HG03457 (cell line): ENCODE measurements at regions not wholly inside any gene's neighbourhood (a gene's known extent, or its start where the extent isn't known, plus 50 kb on each side); places are given as distances from the start of the nearest gene placed in this dataset.
"Not testable (repeated sequence)": the region's sequence is repeated elsewhere in the genome, so short reads cannot be mapped to it uniquely, and the experiment has no call there.

Experiments used
- ATAC-seq: cut with Tn5 transposase; IDR thresholded peaks from one replicate; pipeline ENCODE4 v1.9.1; 2021; ENCODE audit warnings: moderate number of reproducible peaks; ENCODE audit not compliant: unreplicated experiment

DNA sequence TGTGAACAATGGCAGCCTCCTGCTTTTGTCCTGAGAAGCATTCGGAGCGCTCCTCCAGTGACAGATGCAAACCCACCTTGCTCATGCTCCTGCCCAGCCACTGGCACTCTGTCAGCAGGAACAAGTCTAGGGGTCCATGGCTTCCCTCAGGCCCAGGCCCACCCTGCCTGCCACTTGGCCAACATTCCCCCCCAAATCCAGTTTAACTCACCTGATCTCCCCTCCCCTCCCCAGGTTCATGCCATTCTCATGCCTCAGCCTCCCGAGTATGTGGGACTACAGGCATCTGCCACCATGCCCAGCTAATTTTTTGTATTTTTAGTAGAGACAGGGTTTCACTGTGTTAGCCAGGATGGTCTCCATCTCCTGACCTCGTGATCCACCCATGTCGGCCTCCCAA is 118.9 kb upstream of the TPTE start:
- ATAC-seq: not testable (repeated sequence)

DNA sequence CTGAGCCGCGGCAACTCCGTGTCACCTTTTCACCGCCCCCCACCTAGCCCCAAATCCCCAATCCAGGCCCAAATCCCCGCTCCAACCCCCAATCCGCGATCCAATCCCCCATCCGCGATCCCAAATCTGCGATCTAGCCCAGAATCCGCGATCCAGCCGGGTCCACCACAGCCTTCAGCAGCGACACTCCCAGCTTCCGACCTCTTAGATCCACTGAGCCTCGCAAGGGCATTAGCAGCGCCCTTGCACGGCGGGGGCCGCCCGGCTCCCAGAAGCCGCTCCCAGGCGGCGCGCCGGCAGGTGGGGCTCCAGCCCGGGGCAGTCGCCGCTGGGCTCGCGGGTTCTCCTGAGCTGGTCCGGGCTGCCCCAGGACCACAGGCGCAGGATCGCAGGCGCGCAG is 116.1 kb upstream of the TPTE start:
- ATAC-seq: not testable (repeated sequence)

- ATAC-seq: not testable (repeated sequence)
Measured at GRCh38 chr21:10409786-10410185, 111.6 kb upstream of the TPTE start.

DNA sequence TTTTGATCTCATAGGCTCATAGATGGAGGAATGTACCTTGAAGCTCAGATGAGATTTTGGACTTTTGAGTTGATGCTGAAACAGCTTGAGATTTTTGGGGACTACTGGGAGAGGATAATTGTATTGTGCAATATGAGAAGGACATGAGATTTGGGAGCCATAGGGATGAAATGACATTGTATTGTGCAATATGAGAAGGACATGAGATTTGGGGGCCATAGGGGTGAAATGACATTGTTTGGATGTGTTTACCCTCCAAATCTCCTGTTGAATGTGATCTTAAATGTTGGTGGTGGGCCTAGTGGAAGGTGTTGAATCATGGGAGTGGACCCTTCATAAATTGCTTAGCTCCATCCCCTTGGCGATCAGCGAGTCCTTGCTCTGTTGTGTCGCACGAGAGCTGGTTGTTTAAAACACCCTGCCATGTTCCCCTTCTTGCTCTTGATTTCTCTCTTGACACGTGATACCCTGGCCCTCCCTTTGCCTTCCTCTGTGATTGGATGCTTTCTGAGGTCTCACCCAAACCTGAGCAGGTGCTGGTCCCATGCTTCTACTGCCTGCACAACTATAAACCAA is 110.9 kb upstream of the TPTE start:
- ATAC-seq: not testable (repeated sequence)

DNA sequence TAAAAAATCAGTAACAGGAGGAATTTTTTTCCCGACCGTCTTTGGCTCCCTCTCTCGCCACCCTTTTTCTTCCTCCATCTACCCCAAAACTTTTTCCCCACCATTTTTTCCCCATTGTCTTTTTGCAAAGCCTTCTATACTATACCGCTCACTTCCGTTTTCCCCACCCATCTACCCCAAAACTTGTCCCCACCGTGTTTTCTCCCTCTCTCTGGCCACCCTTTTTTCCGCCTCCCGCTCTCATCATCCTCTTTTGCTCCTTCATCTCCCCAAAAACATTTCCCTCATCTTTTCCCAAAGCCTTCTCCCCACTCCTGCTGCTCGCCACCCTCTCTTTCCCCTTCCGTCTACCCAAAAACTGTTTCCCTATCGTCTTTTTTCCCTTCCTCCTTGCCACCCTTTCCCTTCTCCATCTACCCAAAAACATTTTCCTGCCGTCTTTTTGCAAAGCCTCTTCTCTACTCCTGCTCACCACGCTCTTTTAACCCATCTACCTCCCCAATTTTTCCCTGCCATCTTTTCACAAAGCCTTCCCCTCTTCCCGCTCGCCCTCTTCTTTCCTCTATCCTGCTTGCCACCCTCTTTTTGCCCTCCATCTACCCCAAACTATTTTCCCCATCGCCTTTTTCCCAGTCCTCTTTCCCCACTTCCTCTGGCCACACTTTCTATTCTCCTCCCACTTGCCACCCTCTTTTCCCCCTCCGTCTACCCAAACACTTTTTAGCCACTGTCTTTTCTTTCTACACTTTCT is 109.4 kb upstream of the TPTE start:
- ATAC-seq: not testable (repeated sequence)

DNA sequence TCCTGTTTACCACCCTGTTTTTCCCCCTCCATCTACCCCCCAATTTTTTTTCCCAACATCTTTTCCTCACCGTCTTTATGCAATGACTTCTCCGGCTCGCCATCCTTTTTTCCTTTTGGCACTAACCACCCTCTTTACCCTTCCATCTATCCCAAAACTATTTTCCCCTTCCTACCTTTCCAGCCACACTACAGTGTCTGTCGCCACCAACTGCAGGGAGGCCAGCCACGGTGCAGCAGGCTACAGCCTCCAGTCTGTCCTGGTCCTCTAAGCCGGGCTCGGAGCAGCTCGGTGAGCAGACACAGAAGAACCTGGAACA is 108.5 kb upstream of the TPTE start:
- ATAC-seq: not testable (repeated sequence)

DNA sequence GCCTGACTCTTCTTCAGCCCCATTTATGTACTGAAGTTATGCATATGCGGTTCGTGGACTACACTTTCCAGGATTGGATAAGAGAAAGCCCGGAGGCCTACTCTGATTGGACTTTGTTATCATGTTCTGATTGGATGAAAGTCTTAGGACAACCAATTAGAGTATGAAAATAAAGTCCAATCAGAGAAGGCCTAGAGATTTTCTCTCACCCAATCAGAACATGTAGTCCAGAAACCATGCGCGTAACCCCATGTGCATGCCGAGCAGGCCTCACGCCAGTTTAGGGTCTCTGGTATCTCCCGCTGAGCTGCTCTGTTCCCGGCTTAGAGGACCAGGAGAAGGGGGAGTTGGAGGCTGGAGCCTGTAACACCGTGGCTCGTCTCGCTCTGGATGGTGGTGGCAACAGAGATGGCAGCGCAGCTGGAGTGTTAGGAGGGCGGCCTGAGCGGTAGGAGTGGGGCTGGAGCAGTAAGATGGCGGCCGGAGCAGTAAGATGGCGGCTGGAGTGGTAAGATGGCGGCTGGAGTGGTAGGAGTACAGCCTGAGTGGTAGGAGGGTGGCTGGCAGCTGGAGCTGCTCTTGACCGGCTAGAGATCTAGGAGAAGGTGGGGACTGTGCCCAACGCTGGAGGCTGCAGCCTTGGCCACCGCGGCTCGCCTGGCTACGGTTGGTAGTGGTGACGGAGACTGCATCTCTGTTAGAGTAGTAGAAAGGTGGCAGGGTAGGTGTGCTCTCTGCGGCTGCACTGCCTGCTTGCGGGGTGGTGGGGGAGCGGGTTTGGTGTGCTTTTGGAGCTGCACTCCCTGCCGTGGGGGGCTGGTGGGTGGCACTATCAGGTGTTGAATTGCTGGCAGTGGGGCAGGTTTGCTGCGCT is 107.9 kb upstream of the TPTE start:
- not testable (repeated sequence) for ATAC-seq

DNA sequence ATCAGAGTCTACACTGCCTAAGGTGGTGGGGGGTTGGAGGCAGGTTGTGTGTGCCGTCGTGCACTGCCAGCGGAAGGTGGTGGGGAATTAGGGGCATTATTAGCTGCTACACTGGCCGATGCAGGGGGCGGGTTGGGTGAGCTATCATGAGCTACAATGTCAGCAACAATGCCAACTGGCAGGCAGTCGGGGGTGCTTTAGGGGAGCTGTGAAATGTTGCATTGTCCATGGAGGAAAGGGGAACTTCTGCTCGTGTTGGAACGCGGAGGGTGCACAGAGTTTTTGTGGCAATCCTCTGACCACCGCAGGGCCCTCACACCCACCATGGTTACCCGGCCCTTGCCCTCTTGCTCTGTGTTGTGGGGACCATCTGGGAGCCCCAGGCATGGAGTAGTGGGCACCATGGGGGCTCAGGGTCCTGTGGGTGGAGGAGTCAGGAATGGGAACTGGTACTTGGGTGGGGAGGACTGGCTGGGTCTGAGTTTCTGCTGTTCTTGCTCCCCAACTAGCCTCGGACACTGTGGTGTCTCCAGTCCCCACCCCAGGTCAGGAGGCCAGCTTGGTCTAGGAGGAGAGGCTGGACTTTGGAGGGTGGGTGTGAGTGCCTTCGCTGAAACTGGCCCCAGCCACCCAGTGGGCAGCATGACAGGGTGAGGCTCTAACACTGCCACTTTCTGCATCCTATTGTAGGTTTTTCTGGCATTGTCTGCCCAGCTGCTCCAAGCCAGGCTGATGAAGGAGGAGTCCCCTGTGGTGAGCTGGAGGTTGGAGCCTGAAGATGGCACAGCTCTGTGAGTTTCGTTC is 107.1 kb upstream of the TPTE start:
- ATAC-seq: not testable (repeated sequence)

- not testable (repeated sequence) for ATAC-seq
Measured at GRCh38 chr21:10414925-10415254, 106.5 kb upstream of the TPTE start.

GRCh38 chr21:10415456-10415855 is 105.9 kb upstream of the TPTE start:
- ATAC-seq: not testable (repeated sequence)

- ATAC-seq: not testable (repeated sequence)
Measured at GRCh38 chr21:10415859-10416258, 105.5 kb upstream of the TPTE start.

GRCh38 chr21:10416691-10417447 is 104.5 kb upstream of the TPTE start:
- not testable (repeated sequence) for ATAC-seq

GRCh38 chr21:10417551-10418002 is 103.8 kb upstream of the TPTE start:
- ATAC-seq: not testable (repeated sequence)

GRCh38 chr21:10418250-10419048 is 102.9 kb upstream of the TPTE start:
- ATAC-seq: not testable (repeated sequence)

GRCh38 chr21:10421199-10421598 is 100.2 kb upstream of the TPTE start:
- not testable (repeated sequence) for ATAC-seq

GRCh38 chr21:10421601-10422000 is 99.8 kb upstream of the TPTE start:
- not testable (repeated sequence) for ATAC-seq

DNA sequence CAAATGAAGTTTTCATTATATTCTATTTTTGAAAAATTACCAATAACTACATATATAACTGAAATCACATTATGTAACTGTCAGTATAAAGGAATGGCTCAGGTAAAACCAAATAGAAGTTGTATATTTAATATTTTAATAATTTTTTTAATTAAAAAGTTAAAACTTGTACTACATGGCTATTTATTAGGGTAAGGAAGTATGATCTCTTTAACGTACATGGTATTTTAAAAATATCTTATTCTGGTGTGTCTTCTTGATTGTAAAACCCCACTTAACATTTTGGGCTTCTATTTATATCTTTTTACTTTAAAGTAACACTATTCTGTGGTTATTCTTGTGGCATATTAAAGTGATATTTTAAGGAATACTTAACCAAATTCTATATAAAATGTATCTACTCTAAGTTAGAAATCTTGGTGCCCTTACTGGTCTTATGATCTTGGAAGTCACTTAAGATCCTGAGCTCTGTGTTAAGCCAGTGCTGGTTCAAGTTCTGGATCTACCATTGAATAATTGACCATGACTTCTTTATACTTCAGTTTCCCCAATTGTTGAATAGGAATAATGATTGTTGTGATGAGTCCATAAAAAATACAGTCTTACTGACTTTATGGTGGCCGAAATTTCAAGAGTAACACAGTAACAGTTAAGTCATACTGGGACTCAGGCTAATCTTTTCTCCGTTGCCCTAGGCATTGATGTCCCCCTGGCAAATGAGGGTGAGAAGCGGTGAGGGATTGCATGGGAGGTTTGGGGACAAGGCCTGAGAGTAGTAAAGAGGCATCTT is 97.1 kb upstream of the TPTE start:
- not testable (repeated sequence) for ATAC-seq

GRCh38 chr21:10424887-10425145 is 96.6 kb upstream of the TPTE start:
- not testable (repeated sequence) for ATAC-seq

GRCh38 chr21:10425856-10426255 is 95.5 kb upstream of the TPTE start:
- ATAC-seq: no peak
